GM12865 (cell line): ENCODE measurements at regions not wholly inside any gene's neighbourhood (a gene's known extent, or its start where the extent isn't known, plus 50 kb on each side); places are given as distances from the start of the nearest gene placed in this dataset.
A peak's percentile ranks its signal among the peaks of the same experiment; 100 is the strongest.

Experiments used
- DNase-seq: peaks from one replicate; pipeline ENCODE4 v3.0.0; 2010; ENCODE audit warnings: low read depth
- H3K4me3 ChIP-seq: 2 replicates; pipeline ENCODE4 v1.5.1; 2011; ENCODE audit warnings: mild to moderate bottlenecking, low read depth, low read length, control low read depth
- TF ChIP-seq, protein P1 (sequence below): IDR thresholded peaks from 2 replicates; pipeline ENCODE4 v1.5.1; 2011; ENCODE audit warnings: low read length, control low read depth, low read depth, inconsistent platforms; ENCODE audit not compliant: insufficient read depth; ENCODE audit errors: missing control alignments

DNA sequence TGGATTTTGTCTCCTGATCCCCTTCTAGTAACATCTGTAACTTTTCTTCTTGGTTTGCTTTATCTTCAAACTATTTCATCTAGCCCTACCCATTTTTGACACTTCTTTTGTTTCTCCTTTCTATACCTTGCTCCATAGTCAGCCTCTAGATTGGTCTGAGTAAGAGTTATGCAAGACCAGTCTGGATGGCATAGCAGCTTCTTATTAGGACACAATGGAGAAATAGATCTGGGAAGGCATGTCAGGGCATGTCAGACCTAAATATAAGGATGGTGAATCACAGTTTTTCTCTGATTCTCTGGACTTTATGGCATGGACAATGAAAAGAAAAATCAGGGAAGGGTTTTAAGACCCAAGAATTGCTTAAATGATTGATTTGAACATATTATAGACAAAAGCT lies 452.5 kb downstream of the RAP2B start:
- no peak overlapping the region for H3K4me3 ChIP-seq
- TF ChIP-seq, protein P1, sequence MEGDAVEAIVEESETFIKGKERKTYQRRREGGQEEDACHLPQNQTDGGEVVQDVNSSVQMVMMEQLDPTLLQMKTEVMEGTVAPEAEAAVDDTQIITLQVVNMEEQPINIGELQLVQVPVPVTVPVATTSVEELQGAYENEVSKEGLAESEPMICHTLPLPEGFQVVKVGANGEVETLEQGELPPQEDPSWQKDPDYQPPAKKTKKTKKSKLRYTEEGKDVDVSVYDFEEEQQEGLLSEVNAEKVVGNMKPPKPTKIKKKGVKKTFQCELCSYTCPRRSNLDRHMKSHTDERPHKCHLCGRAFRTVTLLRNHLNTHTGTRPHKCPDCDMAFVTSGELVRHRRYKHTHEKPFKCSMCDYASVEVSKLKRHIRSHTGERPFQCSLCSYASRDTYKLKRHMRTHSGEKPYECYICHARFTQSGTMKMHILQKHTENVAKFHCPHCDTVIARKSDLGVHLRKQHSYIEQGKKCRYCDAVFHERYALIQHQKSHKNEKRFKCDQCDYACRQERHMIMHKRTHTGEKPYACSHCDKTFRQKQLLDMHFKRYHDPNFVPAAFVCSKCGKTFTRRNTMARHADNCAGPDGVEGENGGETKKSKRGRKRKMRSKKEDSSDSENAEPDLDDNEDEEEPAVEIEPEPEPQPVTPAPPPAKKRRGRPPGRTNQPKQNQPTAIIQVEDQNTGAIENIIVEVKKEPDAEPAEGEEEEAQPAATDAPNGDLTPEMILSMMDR, result no peak
- no peak for DNase-seq

DNA sequence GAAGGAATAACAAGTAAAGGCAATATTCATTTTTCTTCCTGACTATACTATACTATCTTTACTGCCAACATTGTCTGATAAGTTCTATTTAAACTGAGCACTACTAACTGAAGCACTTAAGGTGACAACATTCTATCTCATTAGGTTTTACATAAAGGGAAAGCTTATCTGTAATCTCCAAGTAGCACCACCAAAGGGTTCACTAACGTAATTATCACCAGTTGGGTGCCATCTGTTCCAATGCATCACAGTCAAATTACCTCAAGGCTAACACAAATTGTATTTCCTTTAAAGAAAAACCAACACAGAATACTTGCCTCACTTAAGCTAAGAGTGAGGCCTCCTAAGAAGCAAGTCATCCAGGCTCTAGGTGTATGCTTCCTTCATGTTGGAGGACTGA lies 453.8 kb downstream of the RAP2B start:
- no peak overlapping the region for H3K4me3 ChIP-seq
- no peak for DNase-seq
- TF ChIP-seq, protein P1, result no peak

DNA sequence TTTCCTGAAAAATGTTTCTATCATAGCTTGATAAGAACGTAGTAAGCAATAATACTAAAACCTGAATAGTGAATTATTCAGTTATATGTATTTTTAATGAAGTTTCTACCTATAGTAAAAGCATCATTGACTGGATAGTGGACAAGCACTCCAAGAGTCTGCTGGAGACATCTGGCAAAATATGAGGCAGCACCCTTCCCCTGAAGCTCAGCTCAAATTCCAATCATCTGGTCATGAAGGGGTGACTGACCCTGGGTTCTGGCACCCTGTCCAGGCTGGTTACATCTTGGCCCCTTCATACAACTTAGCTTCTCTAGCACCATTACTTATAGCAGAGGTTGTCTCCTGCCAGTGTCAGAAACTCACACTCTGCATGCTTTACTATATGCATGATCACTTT lies 455.4 kb downstream of the RAP2B start:
- H3K4me3 ChIP-seq, result no peak overlapping the region
- no peak for DNase-seq
- TF ChIP-seq, protein P1, result no peak

DNA sequence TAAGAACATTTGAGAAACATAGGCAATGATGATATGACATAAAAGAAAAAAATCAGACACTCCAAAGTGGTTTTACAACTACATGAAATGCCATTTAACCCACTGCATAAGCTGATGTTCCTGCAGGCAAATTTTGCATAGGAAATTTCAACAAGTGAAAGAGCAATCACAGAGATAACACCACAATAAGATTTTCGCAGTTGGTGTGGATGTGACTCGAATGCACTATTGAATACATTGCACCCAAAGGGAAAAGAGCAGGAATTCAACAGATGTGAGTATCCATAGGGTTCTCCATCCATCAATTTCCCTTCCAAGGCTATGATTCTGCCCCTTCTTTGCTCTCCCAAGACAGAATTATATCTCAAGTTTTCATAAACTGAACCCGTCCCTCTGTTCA lies 456.1 kb downstream of the RAP2B start:
- no peak overlapping the region for H3K4me3 ChIP-seq
- DNase-seq, result no peak
- TF ChIP-seq, protein P1, result no peak

DNA sequence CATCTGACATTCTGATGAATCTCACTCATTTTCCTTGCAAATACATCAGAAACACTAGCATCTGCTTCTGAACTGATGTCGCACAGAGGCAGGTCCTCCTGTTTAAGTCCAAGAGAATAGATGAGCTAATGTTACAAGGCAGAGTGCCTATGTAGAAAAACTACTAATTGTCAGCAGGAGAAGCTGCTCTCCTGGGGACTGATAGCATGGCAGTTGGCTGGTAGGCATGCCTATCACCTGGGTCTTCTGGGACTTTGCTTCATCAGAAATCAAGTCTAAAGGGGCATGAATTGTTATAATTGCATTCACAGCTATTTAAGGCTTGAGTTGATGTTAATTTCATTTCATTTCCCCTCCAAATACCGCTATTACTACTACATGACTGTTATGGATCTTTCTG lies 457.2 kb downstream of the RAP2B start:
- no peak overlapping the region for H3K4me3 ChIP-seq
- TF ChIP-seq, protein P1, result no peak
- no peak for DNase-seq

DNA sequence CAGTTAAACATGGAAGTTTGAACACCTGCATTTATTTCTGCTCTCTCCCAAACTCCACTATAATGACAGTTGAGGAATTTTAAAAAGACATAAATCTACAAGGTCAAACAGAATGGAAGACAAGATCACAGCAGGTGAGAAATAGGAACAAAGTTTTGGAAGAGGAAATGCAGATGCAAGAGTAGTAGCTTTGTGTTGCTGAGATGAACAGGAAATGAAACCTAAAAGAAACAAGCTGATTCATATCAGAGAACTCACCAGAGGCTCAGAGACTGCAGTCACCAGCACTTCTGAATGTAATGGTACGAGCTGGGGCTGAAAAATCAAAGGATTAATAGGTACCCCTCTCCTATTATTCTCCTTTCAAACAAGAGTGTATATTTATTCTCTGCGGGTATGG lies 459.9 kb downstream of the RAP2B start:
- DNase-seq, result peak; percentile 62
- H3K4me3 ChIP-seq, result no peak overlapping the region
- TF ChIP-seq, protein P1, result no peak

DNA sequence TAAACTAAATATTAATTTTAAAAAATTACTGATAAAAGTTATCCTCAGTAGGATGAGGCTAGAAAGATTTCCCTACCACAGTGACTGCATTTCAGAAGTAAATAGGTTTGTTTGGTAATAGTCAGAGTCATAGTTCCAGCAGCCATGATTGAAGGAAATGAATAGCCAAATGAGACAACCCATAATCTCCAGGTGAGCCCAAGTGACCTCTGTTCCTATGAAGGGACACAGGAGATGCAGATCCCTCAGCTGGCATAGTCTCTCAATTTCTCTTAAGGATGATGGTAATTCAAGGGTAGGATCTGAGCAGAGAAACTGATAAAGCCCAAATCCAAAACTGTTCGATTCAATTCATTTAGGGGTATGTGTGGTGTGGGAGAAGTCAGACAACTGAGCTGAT lies 461.8 kb downstream of the RAP2B start:
- no peak for DNase-seq
- TF ChIP-seq, protein P1, result no peak
- H3K4me3 ChIP-seq, result no peak overlapping the region
